ENCODE measurements at regions not wholly inside any gene's neighbourhood (a gene's known extent, or its start where the extent isn't known, plus 50 kb on each side); places are given as distances from the start of the nearest gene placed in this dataset.
"Not testable (repeated sequence)": the region's sequence is repeated elsewhere in the genome, so short reads cannot be mapped to it uniquely, and the experiment has no call there.

DNA sequence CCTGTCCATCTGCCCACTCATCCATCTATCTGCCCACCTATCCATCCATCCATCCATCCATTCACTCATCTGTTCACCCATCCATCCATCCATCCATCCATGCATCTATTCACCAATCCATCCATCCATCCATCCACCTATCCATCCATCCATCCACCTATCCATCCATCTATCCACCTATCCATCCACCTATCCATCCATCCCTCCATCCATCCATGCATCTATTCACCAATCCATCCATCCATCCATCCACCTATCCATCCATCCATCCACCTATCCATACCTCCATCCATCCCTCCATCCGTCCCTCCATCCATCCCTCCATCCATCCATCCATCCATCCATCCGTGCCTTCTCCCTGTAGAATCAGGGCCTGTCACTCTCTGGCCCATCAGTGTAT, 341.9 kb upstream of the CDH5 start:
- TF ChIP-seq CTCF, EP300 (IDR thresholded peaks at IDR 0.05): not testable (repeated sequence)
